ENCODE measurements at regions not wholly inside any gene's neighbourhood (a gene's known extent, or its start where the extent isn't known, plus 50 kb on each side); places are given as distances from the start of the nearest gene placed in this dataset.

- in situ Hi-C loops (cut with MboI; ENCODE audit: low sequenced_read_pairs), result no loop called here
- DNase-seq (ENCODE audit: low spot score in 2 of 2), result no peak
- H3K4me1 ChIP-seq, result no peaks in the 10 kb centered on the region
These were observed 113.9 kb downstream of the TSN start for GRCh38 chr2:121869363-121869762.

DNA sequence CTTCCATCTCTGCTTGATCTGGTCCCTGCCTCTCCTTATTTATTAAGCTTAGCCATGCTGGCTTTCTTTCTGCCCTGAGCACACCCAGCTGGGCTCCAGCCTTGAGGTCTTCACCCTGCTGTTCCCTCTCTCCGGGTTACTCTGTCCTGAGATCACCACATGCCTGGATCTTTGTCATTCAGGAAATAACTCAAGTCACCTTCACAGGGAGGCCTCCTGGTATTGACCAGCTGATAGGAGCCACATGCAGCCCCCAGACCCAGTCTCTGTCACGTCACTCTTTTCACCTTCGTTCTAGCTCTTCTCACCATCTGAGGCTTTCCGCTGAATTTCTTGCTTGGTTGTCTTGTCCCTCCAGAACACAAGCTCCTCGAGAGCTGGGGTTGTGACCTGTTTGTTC lies 114.4 kb downstream of the TSN start:
- Histone ChIP-seq H3K27me3 (ENCODE audit: low read depth) (0 out of 2 replicates have a peak, but pooled peaks cover under 1% of the 10 kb centered on the region), H3K36me3 (replicated peaks) (no peaks in the 10 kb centered on the region), H3K4me1 (no peaks in the 10 kb centered on the region), H3K9me3 (no peaks in the 10 kb centered on the region), H3K4me3 (no peak overlapping the region)
- in situ Hi-C loops (cut with MboI; ENCODE audit: low sequenced_read_pairs), result no loop called here
- DNase-seq (ENCODE audit: low spot score in 2 of 2), result no peak

More at GRCh38 chr2:121869363-121869762, 113.9 kb downstream of the TSN start:
- H3K9me3 ChIP-seq, result no peaks in the 10 kb centered on the region
- H3K36me3 ChIP-seq (replicated peaks), result no peaks in the 10 kb centered on the region
- H3K27me3 ChIP-seq (ENCODE audit: low read depth), result no peaks in the 10 kb centered on the region
- no peak overlapping the region for H3K4me3 ChIP-seq

DNA sequence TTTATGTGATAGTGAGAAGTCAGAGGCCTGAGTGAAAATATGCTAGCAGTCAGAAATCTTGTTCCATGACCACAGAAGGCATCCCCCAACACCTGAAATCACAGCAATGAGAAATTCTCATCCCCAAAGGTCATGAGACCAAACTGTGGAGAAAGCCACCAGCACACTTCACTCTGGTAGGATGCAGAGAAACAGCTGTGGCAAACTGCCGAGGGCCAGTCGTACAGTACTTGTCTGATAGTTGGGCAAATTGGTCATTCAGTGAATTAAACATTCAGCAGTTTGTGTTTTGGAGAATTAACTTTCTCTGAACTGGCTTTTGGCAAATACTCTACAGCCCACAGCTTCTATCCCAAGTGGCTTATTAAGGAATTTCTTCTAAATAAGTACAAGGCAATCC lies 117.2 kb downstream of the TSN start:
- in situ Hi-C loops (cut with MboI; ENCODE audit: low sequenced_read_pairs), result no loop called here

DNA sequence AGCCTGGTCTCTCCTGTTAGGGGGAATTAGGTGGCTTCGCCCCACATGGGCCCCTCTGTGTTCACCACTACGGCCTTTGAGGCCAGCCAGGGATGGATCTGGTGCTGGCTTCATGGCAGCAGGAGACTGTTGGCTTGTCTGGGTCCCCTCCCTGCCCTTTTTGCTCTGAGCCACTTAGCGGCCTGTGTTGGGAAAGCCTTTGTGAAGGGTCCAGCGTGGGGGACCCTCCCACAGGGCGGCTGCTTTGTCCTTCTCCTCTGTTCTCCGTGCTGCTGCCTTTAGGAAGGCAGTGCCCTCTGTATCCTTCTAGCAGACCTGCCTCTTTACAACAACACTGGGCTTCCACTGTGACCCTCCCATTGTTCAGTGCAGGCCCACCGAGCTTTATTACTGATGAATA lies 118.4 kb downstream of the TSN start:
- Histone ChIP-seq H3K4me1 (no peaks in the 10 kb centered on the region), H3K9me3 (no peaks in the 10 kb centered on the region), H3K4me3 (no peak overlapping the region), H3K27me3 (ENCODE audit: low read depth) (0 out of 2 replicates have a peak, but pooled peaks cover 6% of the 10 kb centered on the region), H3K36me3 (replicated peaks) (no peaks in the 10 kb centered on the region)
- in situ Hi-C loops (cut with MboI; ENCODE audit: low sequenced_read_pairs), result no loop called here
- no peak for DNase-seq (ENCODE audit: low spot score in 2 of 2)

More for the DNA sequence above, 117.2 kb downstream of the TSN start:
- Histone ChIP-seq H3K4me1 (no peaks in the 10 kb centered on the region), H3K36me3 (replicated peaks) (no peaks in the 10 kb centered on the region), H3K4me3 (no peak overlapping the region), H3K9me3 (no peaks in the 10 kb centered on the region), H3K27me3 (ENCODE audit: low read depth) (0 out of 2 replicates have a peak, but pooled peaks cover 3% of the 10 kb centered on the region)
- no peak for DNase-seq (ENCODE audit: low spot score in 2 of 2)

- H3K36me3 ChIP-seq (replicated peaks), result no peaks in the 10 kb centered on the region
- no peaks in the 10 kb centered on the region for H3K9me3 ChIP-seq
- no peaks in the 10 kb centered on the region for H3K4me1 ChIP-seq
- in situ Hi-C loops (cut with MboI; ENCODE audit: low sequenced_read_pairs), result no loop called here
- no peak overlapping the region for H3K4me3 ChIP-seq
- DNase-seq (ENCODE audit: low spot score in 2 of 2), result no peak
- H3K27me3 ChIP-seq (ENCODE audit: low read depth), result 0 out of 2 replicates have a peak, but pooled peaks cover 6% of the 10 kb centered on the region
These were observed 120.2 kb downstream of the TSN start for GRCh38 chr2:121875585-121876185.

GRCh38 chr2:121877366-121877765 lies 121.9 kb downstream of the TSN start:
- Histone ChIP-seq H3K4me1 (no peaks in the 10 kb centered on the region), H3K4me3 (no peak overlapping the region), H3K36me3 (replicated peaks) (no peaks in the 10 kb centered on the region), H3K27me3 (ENCODE audit: low read depth) (0 out of 2 replicates have a peak, but pooled peaks cover 6% of the 10 kb centered on the region), H3K9me3 (no peaks in the 10 kb centered on the region)
- no peak for DNase-seq (ENCODE audit: low spot score in 2 of 2)
- in situ Hi-C loops (cut with MboI; ENCODE audit: low sequenced_read_pairs), result no loop called here

- no peaks in the 10 kb centered on the region for H3K36me3 ChIP-seq (replicated peaks)
- no peaks in the 10 kb centered on the region for H3K9me3 ChIP-seq
- H3K4me3 ChIP-seq, result no peak overlapping the region
- H3K4me1 ChIP-seq, result no peaks in the 10 kb centered on the region
- in situ Hi-C loops (cut with MboI; ENCODE audit: low sequenced_read_pairs), result no loop called here
- 0 out of 2 replicates have a peak, but pooled peaks cover 3% of the 10 kb centered on the region for H3K27me3 ChIP-seq (ENCODE audit: low read depth)
- DNase-seq (ENCODE audit: low spot score in 2 of 2), result no peak
These were observed 124.8 kb downstream of the TSN start for GRCh38 chr2:121880283-121880682.

DNA sequence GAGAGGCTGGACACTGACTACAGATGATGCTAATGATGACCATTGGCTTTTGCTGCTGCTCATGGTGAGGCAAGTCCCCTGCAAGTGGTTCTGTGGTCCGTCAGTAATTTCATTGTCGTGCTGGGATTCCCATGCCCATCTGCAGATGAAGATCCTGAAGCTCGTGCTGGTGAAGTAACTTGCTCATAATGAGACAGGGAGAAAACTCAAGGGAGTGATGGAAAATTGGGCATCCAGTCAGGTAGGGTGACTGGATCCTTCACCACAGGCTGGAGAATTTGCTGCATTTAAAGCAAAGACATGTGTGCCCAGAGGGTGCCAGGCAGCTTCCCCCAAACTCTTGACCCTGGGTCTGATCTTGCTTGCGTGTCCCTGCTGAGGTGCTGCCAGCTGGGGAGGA lies 125.6 kb downstream of the TSN start:
- Histone ChIP-seq H3K36me3 (replicated peaks) (no peaks in the 10 kb centered on the region), H3K4me1 (no peaks in the 10 kb centered on the region), H3K27me3 (ENCODE audit: low read depth) (0 out of 2 replicates have a peak, but pooled peaks cover 3% of the 10 kb centered on the region), H3K9me3 (no peaks in the 10 kb centered on the region), H3K4me3 (no peak overlapping the region)
- in situ Hi-C loops (cut with MboI; ENCODE audit: low sequenced_read_pairs), result no loop called here
- DNase-seq (ENCODE audit: low spot score in 2 of 2), result no peak

- Histone ChIP-seq H3K36me3 (replicated peaks) (no peaks in the 10 kb centered on the region), H3K9me3 (no peaks in the 10 kb centered on the region), H3K4me3 (no peak overlapping the region), H3K27me3 (ENCODE audit: low read depth) (0 out of 2 replicates have a peak, but pooled peaks cover 3% of the 10 kb centered on the region), H3K4me1 (no peaks in the 10 kb centered on the region)
- in situ Hi-C loops (cut with MboI; ENCODE audit: low sequenced_read_pairs), result no loop called here
- no peak for DNase-seq (ENCODE audit: low spot score in 2 of 2)
These were observed 126.5 kb downstream of the TSN start for GRCh38 chr2:121881950-121882349.

DNA sequence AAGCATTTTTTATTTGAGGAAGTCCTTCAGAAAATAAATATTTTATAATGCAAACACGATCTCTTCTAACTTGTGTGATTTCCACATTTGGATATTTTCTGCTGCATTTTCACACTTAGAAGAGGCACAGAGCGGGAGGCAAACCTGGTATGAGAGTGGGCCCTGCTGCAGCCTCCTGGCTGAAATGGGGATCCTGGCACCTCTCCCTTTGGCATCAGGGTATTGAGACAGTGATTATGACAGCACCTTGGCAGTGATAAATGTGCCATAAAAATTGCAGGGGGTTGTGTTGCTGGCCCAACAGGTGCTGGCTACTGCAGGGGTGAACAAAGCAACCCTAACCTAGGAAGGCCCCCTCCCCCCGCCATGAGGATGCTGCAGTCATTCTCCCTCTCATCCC lies 128.6 kb downstream of the TSN start:
- H3K36me3 ChIP-seq (replicated peaks), result no peaks in the 10 kb centered on the region
- H3K9me3 ChIP-seq, result no peaks in the 10 kb centered on the region
- no peak for DNase-seq (ENCODE audit: low spot score in 2 of 2)
- H3K4me1 ChIP-seq, result no peaks in the 10 kb centered on the region
- H3K27me3 ChIP-seq (ENCODE audit: low read depth), result no peaks in the 10 kb centered on the region
- H3K4me3 ChIP-seq, result no peak overlapping the region
- in situ Hi-C loops (cut with MboI; ENCODE audit: low sequenced_read_pairs), result no loop called here

- Histone ChIP-seq H3K4me1 (no peaks in the 10 kb centered on the region), H3K27me3 (ENCODE audit: low read depth) (no peaks in the 10 kb centered on the region), H3K4me3 (no peak overlapping the region), H3K36me3 (replicated peaks) (no peaks in the 10 kb centered on the region), H3K9me3 (no peaks in the 10 kb centered on the region)
- DNase-seq (ENCODE audit: low spot score in 2 of 2), result no peak
- in situ Hi-C loops (cut with MboI; ENCODE audit: low sequenced_read_pairs), result no loop called here
These were observed 129.1 kb downstream of the TSN start for GRCh38 chr2:121884511-121884921.

- Histone ChIP-seq H3K27me3 (ENCODE audit: low read depth) (no peaks in the 10 kb centered on the region), H3K36me3 (replicated peaks) (no peaks in the 10 kb centered on the region), H3K9me3 (no peaks in the 10 kb centered on the region), H3K4me1 (no peaks in the 10 kb centered on the region), H3K4me3 (no peak overlapping the region)
- DNase-seq (ENCODE audit: low spot score in 2 of 2), result no peak
- in situ Hi-C loops (cut with MboI; ENCODE audit: low sequenced_read_pairs), result no loop called here
These were observed 130.6 kb downstream of the TSN start for GRCh38 chr2:121886059-121886458.

DNA sequence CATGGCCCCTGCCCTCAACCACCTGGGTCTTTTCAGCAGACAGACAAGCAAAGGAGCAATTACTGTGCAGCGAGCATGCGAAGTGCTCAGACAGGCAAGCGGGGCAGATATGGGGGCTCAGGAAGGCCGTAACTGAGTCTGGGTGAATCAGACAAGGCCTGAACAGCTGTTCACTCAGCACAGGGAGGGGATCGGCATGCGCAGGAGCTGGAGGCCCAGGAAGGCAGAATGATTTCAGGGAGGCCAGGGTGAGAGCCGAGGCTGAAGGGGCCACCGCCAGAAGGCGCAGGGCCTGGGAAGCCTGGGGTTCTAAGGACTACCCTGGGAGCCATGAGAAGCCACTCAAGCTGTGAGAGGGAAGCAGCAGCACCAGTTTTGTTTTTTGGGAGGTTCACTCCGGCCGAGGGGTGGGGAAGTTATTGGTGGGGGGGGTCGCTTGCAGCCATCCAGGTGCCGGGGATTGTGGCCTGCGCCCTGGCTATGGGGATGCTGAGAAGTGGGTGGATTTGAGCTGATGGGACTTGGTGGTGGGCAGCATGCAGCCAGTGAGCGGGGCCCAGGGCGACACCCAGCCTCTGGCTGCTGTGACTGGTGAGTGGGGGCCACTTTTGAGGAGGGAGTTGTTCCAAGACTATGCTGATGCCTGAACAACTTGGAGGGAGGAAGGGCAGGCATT lies 132.2 kb downstream of the TSN start:
- Histone ChIP-seq H3K27me3 (ENCODE audit: low read depth) (no peaks in the 10 kb centered on the region), H3K4me3 (no peak overlapping the region), H3K4me1 (no peaks in the 10 kb centered on the region), H3K36me3 (replicated peaks) (no peaks in the 10 kb centered on the region), H3K9me3 (no peaks in the 10 kb centered on the region)
- no peak for DNase-seq (ENCODE audit: low spot score in 2 of 2)
- in situ Hi-C loops (cut with MboI; ENCODE audit: low sequenced_read_pairs), result no loop called here

DNA sequence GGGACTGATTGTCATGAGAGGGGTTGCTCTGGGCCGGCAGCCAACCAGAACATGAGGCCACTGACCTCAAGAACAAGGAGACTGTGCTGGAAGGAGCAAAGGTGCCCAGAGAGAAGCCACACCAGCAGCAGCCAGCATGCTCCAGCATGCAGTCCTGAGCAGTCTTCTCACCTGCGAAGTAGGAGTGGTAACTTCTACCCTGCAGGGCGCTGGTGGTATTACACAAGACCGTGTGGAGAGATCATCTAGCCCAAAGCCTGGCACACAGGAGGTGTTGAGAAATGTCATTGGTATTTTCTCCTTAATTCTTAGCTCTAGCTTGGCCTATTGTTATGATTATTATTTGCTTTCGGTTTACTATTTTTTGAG lies 132.7 kb downstream of the TSN start:
- no peaks in the 10 kb centered on the region for H3K9me3 ChIP-seq
- no peak overlapping the region for H3K4me3 ChIP-seq
- DNase-seq (ENCODE audit: low spot score in 2 of 2), result peak in 1 of 2 experiments; percentile 56
- in situ Hi-C loops (cut with MboI; ENCODE audit: low sequenced_read_pairs), result no loop called here
- H3K36me3 ChIP-seq (replicated peaks), result no peaks in the 10 kb centered on the region
- H3K4me1 ChIP-seq, result no peaks in the 10 kb centered on the region
- no peaks in the 10 kb centered on the region for H3K27me3 ChIP-seq (ENCODE audit: low read depth)

All from HAP-1 (cell line).